GM12891 (cell line): ENCODE measurements at regions not wholly inside any gene's neighbourhood (a gene's known extent, or its start where the extent isn't known, plus 50 kb on each side); places are given as distances from the start of the nearest gene placed in this dataset.

ENCODE experiments used
- PAX5 ChIP-seq: IDR thresholded peaks from 2 replicates; pipeline ENCODE4 v1.6.1; 2011; ENCODE audit warnings: low read length, moderate library complexity, mild to moderate bottlenecking; ENCODE audit not compliant: insufficient read depth, severe bottlenecking
- POLR2A ChIP-seq: IDR thresholded peaks from 2 replicates; pipeline ENCODE4 v1.6.1; 2011; ENCODE audit warnings: low read depth, low read length, control low read depth
- POLR2AphosphoS5 ChIP-seq: IDR thresholded peaks from 2 replicates; pipeline ENCODE4 v1.6.1; 2011; ENCODE audit warnings: low read depth, low read length, control low read depth
- POU2F2 ChIP-seq: IDR thresholded peaks from 2 replicates; pipeline ENCODE4 v1.6.1; 2011; ENCODE audit warnings: low read depth, mild to moderate bottlenecking, control low read depth, low read length, moderate library complexity
- SPI1 ChIP-seq: IDR thresholded peaks from 2 replicates; pipeline ENCODE4 v1.6.1; 2011; ENCODE audit warnings: low read depth, low read length, control low read depth
- TAF1 ChIP-seq: IDR thresholded peaks from 2 replicates; pipeline ENCODE4 v1.6.1; 2011; ENCODE audit warnings: low read depth, low read length, control low read depth

DNA sequence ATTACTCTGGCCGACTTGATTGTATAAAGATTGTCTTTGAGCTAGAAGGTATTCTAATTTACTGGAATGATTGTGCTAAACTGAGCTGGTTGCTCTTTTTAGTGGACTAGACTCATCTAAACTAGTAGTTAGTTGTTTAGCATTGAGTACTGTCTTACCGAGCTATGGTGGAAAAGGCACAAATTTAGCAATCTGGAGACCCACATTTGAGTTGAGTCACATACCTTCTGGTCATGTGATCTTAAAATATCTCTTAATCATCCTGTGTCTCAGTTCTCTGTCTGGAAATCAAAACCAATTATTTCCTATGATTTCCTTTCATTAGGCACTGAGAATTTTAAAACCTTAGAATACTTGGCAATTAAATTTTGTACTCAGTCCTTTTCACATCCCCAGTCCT is 349.5 kb downstream of the IRS2 start:
- TF ChIP-seq POLR2A (no peak), TAF1 (no peak), PAX5 (no peak), POLR2AphosphoS5 (no peak), SPI1 (no peak), POU2F2 (no peak)
